DND-41 (cell line): ENCODE measurements at regions not wholly inside any gene's neighbourhood (a gene's known extent, or its start where the extent isn't known, plus 50 kb on each side); places are given as distances from the start of the nearest gene placed in this dataset.

Experiments used
- ATAC-seq: fragments of 200-7000 bp; cut with Tn5 transposase; 3 replicates; pipeline ENCODE4 v1.9.1; 2021; ENCODE audit warnings: low read depth; ENCODE audit not compliant: insufficient read depth
- DNase-seq: peaks from one replicate; pipeline ENCODE4 v3.0.0-alpha.2; 2020
- H2AFZ ChIP-seq: 2 replicates; pipeline ENCODE4 v1.6.0; 2012; ENCODE audit warnings: low read depth, low read length
- H3K27ac ChIP-seq: 2 replicates; pipeline ENCODE4 v1.5.1; 2012; ENCODE audit warnings: low read length, inconsistent platforms
- H3K27me3 ChIP-seq: fragments of 200-600 bp; sonication (generic); 2 replicates; pipeline ENCODE4 v1.6.0; 2012; ENCODE audit warnings: low read length, mild to moderate bottlenecking, inconsistent platforms; ENCODE audit not compliant: insufficient read depth, poor library complexity
- H3K36me3 ChIP-seq: 2 replicates; pipeline ENCODE4 v1.5.1; 2012; ENCODE audit warnings: low read length, inconsistent platforms; ENCODE audit not compliant: insufficient read depth
- H3K4me1 ChIP-seq: 2 replicates; pipeline ENCODE4 v1.5.1; 2012; ENCODE audit warnings: mild to moderate bottlenecking, low read length; ENCODE audit not compliant: insufficient read depth
- H3K4me2 ChIP-seq: 2 replicates; pipeline ENCODE4 v1.6.0; 2012; ENCODE audit warnings: mild to moderate bottlenecking, moderate library complexity, low read length, inconsistent platforms; ENCODE audit not compliant: insufficient read depth
- H3K4me3 ChIP-seq, 2 experiments: fragments of 200-600 bp in 1 of 2; shearing (Covaris generic) in 1 of 2; 2 replicates each; pipeline ENCODE4 v1.5.1; 2012 to 2016; ENCODE audit warnings: inconsistent platforms in 2 of 2, low read length in 2 of 2, mild to moderate bottlenecking in 2 of 2, low read depth in 1 of 2, moderate library complexity in 1 of 2
- H3K79me2 ChIP-seq: 2 replicates; pipeline ENCODE4 v1.6.0; 2012; ENCODE audit warnings: low read length, inconsistent platforms; ENCODE audit not compliant: insufficient read depth
- H3K9ac ChIP-seq: 2 replicates; pipeline ENCODE4 v1.6.0; 2012; ENCODE audit warnings: low read depth, mild to moderate bottlenecking, inconsistent platforms, low read length, moderate library complexity
- H3K9me3 ChIP-seq: 2 replicates; pipeline ENCODE4 v1.5.1; 2012; ENCODE audit warnings: low read length, moderate library complexity, mild to moderate bottlenecking, inconsistent platforms; ENCODE audit not compliant: insufficient read depth, severe bottlenecking
- H4K20me1 ChIP-seq: 2 replicates; pipeline ENCODE4 v1.6.0; 2012; ENCODE audit warnings: low read length; ENCODE audit not compliant: insufficient read depth
- CTCF ChIP-seq: IDR thresholded peaks from 2 replicates; pipeline ENCODE4 v1.5.1; 2012; ENCODE audit warnings: borderline replicate concordance, low read length, moderate library complexity, mild to moderate bottlenecking; ENCODE audit not compliant: poor library complexity, severe bottlenecking; ENCODE audit errors: extremely low read depth
- EZH2 ChIP-seq: IDR thresholded peaks from 3 replicates; pipeline ENCODE4 v1.6.1; 2012; ENCODE audit warnings: borderline replicate concordance, low read depth, mild to moderate bottlenecking, moderate library complexity, low read length, inconsistent platforms; ENCODE audit not compliant: severe bottlenecking

- Histone ChIP-seq H3K36me3 (no peaks in the 10 kb centered on the region), H3K27ac (no peak overlapping the region), H3K79me2 (no peaks in the 10 kb centered on the region), H3K9me3 (no peaks in the 10 kb centered on the region), H3K27me3 (peaks cover 6% of the 10 kb centered on the region), H3K4me3 (no peak overlapping the region), H3K4me1 (no peaks in the 10 kb centered on the region), H4K20me1 (no peaks in the 10 kb centered on the region), H3K9ac (no peak overlapping the region), H2AFZ (no peak overlapping the region), H3K4me2 (no peak overlapping the region)
- no peak for DNase-seq
- no peak for TF ChIP-seq EZH2
- no peak for TF ChIP-seq CTCF
- ATAC-seq = no peak
Measured at GRCh38 chr19:30154410-30154809, 212.4 kb downstream of the URI1 start.

GRCh38 chr19:30155381-30156200 lies 213.6 kb downstream of the URI1 start:
- no peak for TF ChIP-seq CTCF
- TF ChIP-seq EZH2 = no peak
- Histone ChIP-seq H3K9ac (no peak overlapping the region), H3K4me2 (no peak overlapping the region), H3K79me2 (no peaks in the 10 kb centered on the region), H3K36me3 (no peaks in the 10 kb centered on the region), H3K27me3 (peaks cover 6% of the 10 kb centered on the region), H3K4me3 (no peak overlapping the region), H4K20me1 (no peaks in the 10 kb centered on the region), H3K27ac (no peak overlapping the region), H3K4me1 (no peaks in the 10 kb centered on the region), H3K9me3 (no peaks in the 10 kb centered on the region), H2AFZ (no peak overlapping the region)
- ATAC-seq (no peak), DNase-seq (no peak)

- Histone ChIP-seq H3K27me3 (peaks cover 3% of the 10 kb centered on the region), H2AFZ (no peak overlapping the region), H3K36me3 (no peaks in the 10 kb centered on the region), H4K20me1 (no peaks in the 10 kb centered on the region), H3K79me2 (no peaks in the 10 kb centered on the region), H3K27ac (no peak overlapping the region), H3K9ac (no peak overlapping the region), H3K9me3 (no peaks in the 10 kb centered on the region), H3K4me3 (no peak overlapping the region), H3K4me1 (no peaks in the 10 kb centered on the region), H3K4me2 (no peak overlapping the region)
- DNase-seq = no peak
- no peak for ATAC-seq
- TF ChIP-seq EZH2 (no peak), CTCF (no peak)
Measured at GRCh38 chr19:30156646-30157045, 214.6 kb downstream of the URI1 start.
